Lung (tissue), 11 donors: ENCODE measurements at regions not wholly inside any gene's neighbourhood (a gene's known extent, or its start where the extent isn't known, plus 50 kb on each side); places are given as distances from the start of the nearest gene placed in this dataset.

ENCODE experiments used
- ATAC-seq: fragments of 200-7000 bp; cut with Tn5 transposase; one replicate; pipeline ENCODE4 v1.9.1; 2020; ENCODE audit warnings: moderate number of reproducible peaks; ENCODE audit not compliant: insufficient read depth, low FRiP score
- DNase-seq, 3 donors: peaks; one replicate each; pipeline ENCODE4 v3.0.0-alpha.2; 2013 to 2017
- H3K27ac ChIP-seq, 2 donors: one replicate each; pipeline ENCODE4 v1.5.1; 2013; ENCODE audit warnings: mild to moderate bottlenecking in 2 of 2, moderate library complexity in 2 of 2, control low read depth in 1 of 2, inconsistent platforms in 1 of 2, low read depth in 1 of 2, low read length in 1 of 2
- H3K27me3 ChIP-seq, 3 donors: one replicate each; pipeline ENCODE4 v1.5.1; 2013; ENCODE audit warnings: low read length in 2 of 3; ENCODE audit not compliant: control insufficient read depth in 3 of 3, insufficient read depth in 3 of 3
- H3K36me3 ChIP-seq, 4 donors: one replicate each; pipeline ENCODE4 v1.5.1; 2013; ENCODE audit warnings: low read length in 4 of 4, mild to moderate bottlenecking in 1 of 4, moderate library complexity in 1 of 4; ENCODE audit not compliant: control insufficient read depth in 4 of 4, insufficient read depth in 4 of 4
- H3K4me1 ChIP-seq, 5 donors: one replicate each; pipeline ENCODE4 v1.5.1; 2013; ENCODE audit warnings: low read length in 5 of 5, mild to moderate bottlenecking in 2 of 5, moderate library complexity in 1 of 5; ENCODE audit not compliant: control insufficient read depth in 5 of 5, insufficient read depth in 5 of 5
- H3K4me3 ChIP-seq: one replicate; pipeline ENCODE4 v1.5.1; 2013; ENCODE audit warnings: mild to moderate bottlenecking, control low read depth, moderate library complexity
- H3K9ac ChIP-seq, 2 donors: one replicate each; pipeline ENCODE4 v1.5.1; 2013; ENCODE audit warnings: low read length in 2 of 2, control low read depth in 1 of 2; ENCODE audit not compliant: insufficient read depth in 1 of 2
- H3K9me3 ChIP-seq, 4 donors: one replicate each; pipeline ENCODE4 v1.5.1; 2013; ENCODE audit warnings: low read length in 3 of 4, mild to moderate bottlenecking in 1 of 4, moderate library complexity in 1 of 4; ENCODE audit not compliant: control insufficient read depth in 4 of 4, insufficient read depth in 3 of 4
- CTCF ChIP-seq: IDR thresholded peaks from 2 replicates; pipeline ENCODE4 v1.5.1; 2012; ENCODE audit warnings: mild to moderate bottlenecking; ENCODE audit errors: control extremely low read depth, extremely low read depth
- WGBS, 2 donors: extraction: QIAGEN DNeasy Blood & Tissue Kit; methylation state at CpG; one replicate each; pipeline ENCODE4 v1.1.7; 2013; 5-methylcytosine and 5-hydroxymethylcytosine counted together
- donor health status: control.
- donor health status: control.
- donor health status: Bipolar disorder and iron deficiency.
- donor health status: healthy.
- donor health status: DM: yes; HTN: yes; CAD: no.

GRCh38 chr16:86452451-86452850 is 57.9 kb upstream of the FOXF1 start:
- peaks cover 0 to 11% (median 0%) of the 10 kb centered on the region in 5 donors for H3K4me1 ChIP-seq
- H3K36me3 ChIP-seq = no peaks in the 10 kb centered on the region
- H3K4me3 ChIP-seq = no peak overlapping the region
- H3K9ac ChIP-seq = no peak overlapping the region
- no peak for ATAC-seq
- no peak overlapping the region for H3K27ac ChIP-seq
- no peak for TF ChIP-seq CTCF
- H3K27me3 ChIP-seq = peaks cover 0 to 2% (median 0%) of the 10 kb centered on the region in 3 donors
- 84 to 96% methylated on average over 2 of the region's 2 CpGs for WGBS, 2 donors
- H3K9me3 ChIP-seq = peaks cover 0 to 15% (median 0%) of the 10 kb centered on the region in 4 donors
- no peak for DNase-seq

GRCh38 chr16:86455116-86455515 is 55.2 kb upstream of the FOXF1 start:
- Histone ChIP-seq H3K9ac (no peak overlapping the region), H3K27ac (no peak overlapping the region), H3K27me3 (peaks cover 0 to 7% (median 0%) of the 10 kb centered on the region in 3 donors), H3K36me3 (no peaks in the 10 kb centered on the region), H3K4me3 (no peak overlapping the region), H3K4me1 (peaks cover 0 to 8% (median 0%) of the 10 kb centered on the region in 5 donors), H3K9me3 (peaks cover 0 to 8% (median 0%) of the 10 kb centered on the region in 4 donors)
- DNase-seq (no peak), ATAC-seq (no peak)
- no peak for TF ChIP-seq CTCF
- 90% methylated on average over 10 of the region's 10 CpGs for WGBS, 2 donors

- Histone ChIP-seq H3K9ac (no peak overlapping the region), H3K27ac (no peak overlapping the region), H3K36me3 (no peaks in the 10 kb centered on the region), H3K27me3 (peaks cover 0 to 7% (median 0%) of the 10 kb centered on the region in 3 donors), H3K4me3 (no peak overlapping the region), H3K4me1 (peaks cover 0 to 8% (median 0%) of the 10 kb centered on the region in 5 donors), H3K9me3 (peaks cover 0 to 10% (median under 1%) of the 10 kb centered on the region in 4 donors)
- TF ChIP-seq CTCF = no peak
- DNase-seq (no peak), ATAC-seq (no peak)
- 89 to 92% methylated on average over 14 of the region's 14 CpGs for WGBS, 2 donors
Measured at GRCh38 chr16:86455640-86456039, 54.7 kb upstream of the FOXF1 start.
